Uterus (tissue), 3 donors: ENCODE measurements at regions not wholly inside any gene's neighbourhood (a gene's known extent, or its start where the extent isn't known, plus 50 kb on each side); places are given as distances from the start of the nearest gene placed in this dataset.
"Not testable (repeated sequence)": the region's sequence is repeated elsewhere in the genome, so short reads cannot be mapped to it uniquely, and the experiment has no call there.

Source experiments
- DNase-seq, 2 donors: peaks; one replicate each; pipeline ENCODE4 v3.0.0-alpha.2; 2019 to 2020
- H3K27ac ChIP-seq, 2 donors: fragments of 200-600 bp; sonication (generic); 1 replicate in 1 of 2; 2 replicates in 1 of 2; pipeline ENCODE4 v1.5.1; 2016 to 2018
- H3K27me3 ChIP-seq, 2 donors: fragments of 200-600 bp; sonication (generic); one replicate each; pipeline ENCODE4 v1.5.1; 2018 to 2019; ENCODE audit warnings: control low read depth in 1 of 2
- H3K36me3 ChIP-seq, 2 donors: fragments of 200-600 bp; sonication (generic); one replicate each; pipeline ENCODE4 v1.5.1; 2019; ENCODE audit warnings: control low read depth in 1 of 2
- H3K4me1 ChIP-seq, 2 donors: fragments of 200-600 bp; sonication (generic); one replicate each; pipeline ENCODE4 v1.5.1; 2018 to 2019; ENCODE audit warnings: control low read depth in 1 of 2
- H3K4me3 ChIP-seq, 2 donors: fragments of 200-600 bp; sonication (generic); 1 replicate in 1 of 2; 2 replicates in 1 of 2; pipeline ENCODE4 v1.5.1; 2018 to 2019; ENCODE audit warnings: mild to moderate bottlenecking in 1 of 2
- H3K9me3 ChIP-seq, 2 donors: fragments of 200-600 bp; sonication (generic); one replicate each; pipeline ENCODE4 v1.5.1; 2019; ENCODE audit warnings: control low read depth in 1 of 2
- CTCF ChIP-seq, 4 experiments: fragments of 200-600 bp in 2 of 4; fragments of 450-650 bp in 2 of 4; sonication (generic) in 2 of 4; IDR thresholded peaks; one replicate each; pipeline ENCODE4 v1.5.1; 2016 to 2019; ENCODE audit warnings: antibody characterized with exemption in 4 of 4, mild to moderate bottlenecking in 2 of 4, moderate library complexity in 1 of 4
- POLR2A ChIP-seq, 2 donors: fragments of 450-650 bp; IDR thresholded peaks; one replicate each; pipeline ENCODE4 v1.6.1; 2016; ENCODE audit warnings: antibody characterized with exemption in 2 of 2, mild to moderate bottlenecking in 1 of 2, moderate library complexity in 1 of 2
- intact Hi-C: fragments of 100-400 bp; cut with DNase I; formaldehyde crosslinking; loops from one replicate; pipeline ENCODE4 v1.15.1; 2023; ENCODE audit warnings: low total_unique reads
- donor health status: DM: yes; HTN: yes; CAD: no.

- H3K36me3 ChIP-seq, result no peaks in the 10 kb centered on the region
- no peaks in the 10 kb centered on the region for H3K9me3 ChIP-seq
- no peak overlapping the region for H3K4me3 ChIP-seq
- no peak overlapping the region for H3K27ac ChIP-seq
- no peaks in the 10 kb centered on the region for H3K27me3 ChIP-seq
- no peak for DNase-seq
- no peaks in the 10 kb centered on the region for H3K4me1 ChIP-seq
- TF ChIP-seq POLR2A (IDR thresholded peaks at IDR 0.05), result no peak
- TF ChIP-seq CTCF (IDR thresholded peaks at IDR 0.05), result no peak
- intact Hi-C loops, result no loop called here
Observed at GRCh38 chr2:47631792-47632398, 61.1 kb upstream of the KCNK12 start.

- intact Hi-C loops, result no loop called here
- TF ChIP-seq CTCF (IDR thresholded peaks at IDR 0.05) (no peak), POLR2A (IDR thresholded peaks at IDR 0.05) (no peak)
- Histone ChIP-seq H3K4me1 (no peaks in the 10 kb centered on the region), H3K36me3 (no peaks in the 10 kb centered on the region), H3K9me3 (no peaks in the 10 kb centered on the region), H3K4me3 (no peak overlapping the region), H3K27me3 (no peaks in the 10 kb centered on the region), H3K27ac (no peak overlapping the region)
- DNase-seq, result no peak
Observed at GRCh38 chr2:47631306-47631705, 60.5 kb upstream of the KCNK12 start.

GRCh38 chr2:47629501-47630460 lies 59.0 kb upstream of the KCNK12 start:
- H3K27me3 ChIP-seq, result no peaks in the 10 kb centered on the region
- TF ChIP-seq CTCF (IDR thresholded peaks at IDR 0.05) (no peak), POLR2A (IDR thresholded peaks at IDR 0.05) (no peak)
- no peaks in the 10 kb centered on the region for H3K4me1 ChIP-seq
- H3K4me3 ChIP-seq, result no peak overlapping the region
- no peaks in the 10 kb centered on the region for H3K36me3 ChIP-seq
- intact Hi-C loops, result no loop called here
- H3K9me3 ChIP-seq, result no peaks in the 10 kb centered on the region
- DNase-seq, result no peak
- H3K27ac ChIP-seq, result no peak overlapping the region

- Histone ChIP-seq H3K9me3 (no peaks in the 10 kb centered on the region), H3K4me1 (no peaks in the 10 kb centered on the region), H3K27me3 (no peaks in the 10 kb centered on the region), H3K27ac (no peak overlapping the region), H3K4me3 (no peak overlapping the region), H3K36me3 (no peaks in the 10 kb centered on the region)
- intact Hi-C loops, result no loop called here
- DNase-seq, result no peak
- no peak for TF ChIP-seq POLR2A (IDR thresholded peaks at IDR 0.05)
- no peak for TF ChIP-seq CTCF (IDR thresholded peaks at IDR 0.05)
Observed at GRCh38 chr2:47628904-47629303, 58.1 kb upstream of the KCNK12 start.

- TF ChIP-seq POLR2A (IDR thresholded peaks at IDR 0.05) (no peak), CTCF (IDR thresholded peaks at IDR 0.05) (no peak)
Observed at GRCh38 chr2:47626664-47627063, 55.9 kb upstream of the KCNK12 start.

GRCh38 chr2:47623140-47623539 lies 52.4 kb upstream of the KCNK12 start:
- H3K9me3 ChIP-seq, H3K36me3 ChIP-seq, H3K4me1 ChIP-seq, H3K4me3 ChIP-seq, H3K27ac ChIP-seq, H3K27me3 ChIP-seq, DNase-seq, intact Hi-C loops: not testable (repeated sequence)

More at GRCh38 chr2:47626664-47627063, 55.9 kb upstream of the KCNK12 start:
- DNase-seq, result no peak
- intact Hi-C loops, result no loop called here
- no peaks in the 10 kb centered on the region for H3K4me1 ChIP-seq
- no peaks in the 10 kb centered on the region for H3K9me3 ChIP-seq
- H3K27ac ChIP-seq, result no peak overlapping the region
- no peak overlapping the region for H3K4me3 ChIP-seq
- no peaks in the 10 kb centered on the region for H3K36me3 ChIP-seq
- H3K27me3 ChIP-seq, result no peaks in the 10 kb centered on the region
